Glomerular endothelial cell (primary cell): ENCODE measurements at regions not wholly inside any gene's neighbourhood (a gene's known extent, or its start where the extent isn't known, plus 50 kb on each side); places are given as distances from the start of the nearest gene placed in this dataset.

Source experiments
- DNase-seq: peaks from one replicate; pipeline ENCODE4 v3.0.0-alpha.2; 2011; ENCODE audit warnings: low read depth, low spot score; ENCODE audit errors: extremely low read depth

- DNase-seq: no peak
Observed at GRCh38 chr10:123585477-123586445, 80.4 kb upstream of the GPR26 start.

- no peak for DNase-seq
Observed at GRCh38 chr10:123587110-123587509, 79.0 kb upstream of the GPR26 start.

GRCh38 chr10:123588386-123588914 lies 77.7 kb upstream of the GPR26 start:
- DNase-seq: no peak

- no peak for DNase-seq
Observed at GRCh38 chr10:123595661-123596060, 70.5 kb upstream of the GPR26 start.

GRCh38 chr10:123597676-123598075 lies 68.5 kb upstream of the GPR26 start:
- no peak for DNase-seq

GRCh38 chr10:123599366-123599849 lies 66.7 kb upstream of the GPR26 start:
- no peak for DNase-seq

GRCh38 chr10:123600177-123600576 lies 66.0 kb upstream of the GPR26 start:
- no peak for DNase-seq

- DNase-seq: no peak
Observed at GRCh38 chr10:123603130-123603529, 63.0 kb upstream of the GPR26 start.

GRCh38 chr10:123604506-123604905 lies 61.6 kb upstream of the GPR26 start:
- DNase-seq: no peak

GRCh38 chr10:123606006-123606405 lies 60.1 kb upstream of the GPR26 start:
- DNase-seq: no peak

- DNase-seq: no peak
Observed at GRCh38 chr10:123606955-123607354, 59.2 kb upstream of the GPR26 start.

- DNase-seq: no peak
Observed at GRCh38 chr10:123607386-123607785, 58.8 kb upstream of the GPR26 start.

GRCh38 chr10:123608047-123608446 lies 58.1 kb upstream of the GPR26 start:
- DNase-seq: no peak

- no peak for DNase-seq
Observed at GRCh38 chr10:123611243-123611642, 54.9 kb upstream of the GPR26 start.

- DNase-seq: no peak
Observed at GRCh38 chr10:123611876-123612275, 54.3 kb upstream of the GPR26 start.

- DNase-seq: no peak
Observed at GRCh38 chr10:123613346-123613850, 52.8 kb upstream of the GPR26 start.

GRCh38 chr10:123614888-123615287 lies 51.3 kb upstream of the GPR26 start:
- DNase-seq: no peak
